ENCODE measurements at regions not wholly inside any gene's neighbourhood (a gene's known extent, or its start where the extent isn't known, plus 50 kb on each side); places are given as distances from the start of the nearest gene placed in this dataset.
"Not testable (repeated sequence)": the region's sequence is repeated elsewhere in the genome, so short reads cannot be mapped to it uniquely, and the experiment has no call there.

DNA sequence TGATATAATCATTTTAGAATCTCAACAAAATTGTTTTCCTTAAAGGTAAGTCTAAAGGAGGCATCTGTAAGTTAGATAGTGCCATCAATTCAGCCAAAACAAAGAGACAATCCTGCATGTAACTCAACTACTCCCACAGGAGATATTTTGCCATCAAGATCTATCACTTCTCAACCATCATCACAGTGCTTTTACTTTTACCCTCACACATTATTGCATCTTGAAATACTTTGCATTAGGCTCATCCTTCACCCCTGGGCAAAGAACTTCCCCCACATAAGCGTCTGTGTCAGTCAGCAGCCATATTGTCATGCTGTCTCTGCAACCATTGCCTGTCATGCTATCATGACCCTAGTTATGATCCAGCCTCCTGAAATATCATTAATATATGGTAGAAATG is 54.9 kb upstream of the NLGN1 start:
- DNase-seq = no peak

DNA sequence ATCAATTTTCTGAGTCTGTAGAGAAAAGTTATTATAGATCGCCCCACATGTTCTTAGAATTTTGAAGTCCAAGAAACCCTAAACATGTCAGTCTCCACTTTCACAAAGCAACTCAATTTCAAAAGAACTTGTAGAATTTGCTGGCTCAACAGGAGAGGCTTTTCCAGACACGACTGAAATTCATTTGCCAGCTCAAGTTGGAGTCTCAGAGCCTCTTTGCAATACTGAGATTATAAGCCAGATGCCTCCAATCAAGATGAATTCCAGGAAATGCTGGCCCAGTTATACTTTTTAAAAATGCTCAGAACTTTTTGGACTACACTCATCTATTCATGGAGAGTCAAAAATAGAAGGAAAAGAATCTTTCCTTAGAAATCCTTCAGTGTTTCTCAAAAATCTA is 56.9 kb upstream of the NLGN1 start:
- no peak for DNase-seq

DNA sequence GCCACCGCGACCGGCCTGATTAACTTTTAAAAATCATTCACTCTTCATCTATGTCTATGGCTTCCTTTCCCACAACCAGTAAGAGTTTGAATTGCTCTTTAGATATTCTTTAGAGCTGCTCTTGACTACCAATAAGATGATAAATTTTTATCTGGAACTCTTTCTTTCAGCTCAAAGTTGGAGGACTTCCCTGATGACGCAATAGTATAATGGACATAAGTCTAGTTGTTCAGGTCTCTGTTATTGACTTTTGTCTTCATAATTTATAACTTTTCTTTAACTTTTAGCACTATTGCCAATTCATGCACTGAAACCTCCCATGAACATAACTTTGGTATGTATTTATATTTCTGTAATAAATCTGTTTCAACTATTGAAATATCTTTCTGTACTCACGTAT is 61.3 kb upstream of the NLGN1 start:
- DNase-seq = no peak

DNA sequence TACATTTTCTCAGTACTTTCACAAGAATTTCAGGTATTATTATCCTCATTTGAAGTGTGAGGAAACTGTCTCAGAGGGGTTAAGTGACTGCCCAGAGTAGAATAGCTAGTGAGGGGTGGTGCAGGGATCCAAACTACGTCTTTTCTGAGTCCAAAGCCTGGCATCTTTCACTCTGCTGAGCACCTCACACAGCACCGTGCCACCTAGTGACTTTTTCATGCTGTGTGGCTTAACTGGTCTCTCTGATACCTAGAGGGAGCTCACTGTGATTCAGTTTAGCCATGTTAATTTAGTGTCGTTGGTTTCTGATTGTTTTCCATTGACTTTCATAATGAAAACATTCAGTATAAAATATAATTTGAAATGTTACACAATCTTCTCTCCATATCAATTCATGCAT is 91.4 kb upstream of the NLGN1 start:
- no peak for DNase-seq

DNA sequence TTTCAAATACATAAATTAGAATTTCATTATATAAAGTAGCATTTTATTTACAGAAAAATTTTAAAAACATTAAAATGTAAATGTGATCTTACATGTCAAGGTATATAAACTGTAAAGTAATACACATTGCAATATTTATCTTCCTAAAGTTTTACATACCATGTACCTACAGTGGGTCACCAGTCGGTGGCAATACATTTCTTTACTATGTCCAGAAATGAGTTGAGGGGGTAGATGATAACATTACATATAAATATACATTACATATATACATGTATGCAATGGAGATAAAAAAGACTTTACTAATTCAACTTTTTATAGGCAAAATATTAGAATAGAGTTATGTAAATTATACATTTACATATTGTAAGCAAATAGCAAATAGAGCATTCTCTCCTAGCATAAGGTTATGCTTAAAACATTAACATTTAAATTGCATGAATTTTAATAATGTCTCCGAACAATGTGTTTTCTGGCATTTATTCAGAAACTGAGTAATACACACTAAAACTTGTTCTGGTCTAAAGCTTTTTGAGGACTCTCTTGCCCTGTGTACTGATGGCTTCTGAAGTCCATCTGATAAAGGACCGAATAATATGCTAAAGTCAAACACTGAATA is 93.3 kb upstream of the NLGN1 start:
- peak; percentile 3 for DNase-seq

DNA sequence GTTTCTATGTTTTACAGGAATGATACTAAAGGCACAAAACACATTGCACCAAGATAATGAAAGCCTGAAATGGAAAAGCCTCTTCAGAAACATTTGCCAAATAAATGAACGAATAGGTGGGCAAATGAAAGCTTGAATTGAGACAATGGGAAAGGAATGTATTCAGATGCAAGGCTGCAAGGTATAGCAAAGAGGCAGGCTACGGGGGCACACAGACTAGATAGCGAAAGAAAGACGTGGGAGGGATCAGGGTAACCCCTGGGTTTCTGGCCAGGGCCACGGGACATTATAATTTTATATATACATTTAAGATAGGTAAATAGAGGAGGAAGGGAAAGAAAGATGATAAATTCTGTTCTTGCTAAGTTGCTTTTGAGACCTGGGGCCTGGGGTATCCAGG is 95.9 kb upstream of the NLGN1 start:
- DNase-seq = no peak

DNA sequence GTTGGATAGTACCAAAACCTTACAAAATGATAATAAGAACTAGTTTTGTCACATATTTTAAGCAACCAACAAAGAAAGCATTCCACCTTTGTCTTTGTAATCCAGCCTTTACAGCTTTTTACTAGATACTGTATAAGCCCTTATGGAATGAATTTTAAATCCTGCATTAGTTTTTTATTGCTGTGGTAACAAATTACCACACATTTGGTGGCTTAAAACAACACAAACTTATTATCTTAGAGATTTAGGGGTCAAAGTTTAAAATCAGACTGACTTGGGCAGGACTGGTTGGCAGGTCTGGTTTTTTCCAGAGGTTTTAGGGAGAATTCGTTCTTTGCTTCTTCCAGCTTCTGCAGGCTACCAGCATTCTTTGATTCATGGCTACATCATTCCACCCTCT is 108.5 kb upstream of the NLGN1 start:
- DNase-seq = no peak

DNA sequence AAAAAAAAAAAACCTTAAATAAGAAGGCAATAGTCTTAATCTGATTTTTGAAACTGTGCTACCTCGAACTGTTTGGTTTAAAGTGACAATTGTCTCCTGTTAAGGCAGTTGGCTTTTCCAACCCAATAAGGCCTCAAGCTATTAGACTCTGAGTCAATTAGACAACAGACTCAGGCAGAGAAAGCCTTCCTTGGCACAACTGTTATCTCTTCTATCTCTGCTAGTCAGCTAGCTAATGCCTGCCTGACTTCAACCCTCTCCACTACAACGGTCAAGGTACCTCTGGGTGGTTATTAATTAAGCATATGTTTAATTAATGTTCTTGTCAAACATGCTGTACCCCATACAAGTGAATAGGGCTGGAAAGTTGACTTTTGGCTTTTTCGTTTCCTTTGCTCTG is 110.2 kb upstream of the NLGN1 start:
- no peak for DNase-seq

DNA sequence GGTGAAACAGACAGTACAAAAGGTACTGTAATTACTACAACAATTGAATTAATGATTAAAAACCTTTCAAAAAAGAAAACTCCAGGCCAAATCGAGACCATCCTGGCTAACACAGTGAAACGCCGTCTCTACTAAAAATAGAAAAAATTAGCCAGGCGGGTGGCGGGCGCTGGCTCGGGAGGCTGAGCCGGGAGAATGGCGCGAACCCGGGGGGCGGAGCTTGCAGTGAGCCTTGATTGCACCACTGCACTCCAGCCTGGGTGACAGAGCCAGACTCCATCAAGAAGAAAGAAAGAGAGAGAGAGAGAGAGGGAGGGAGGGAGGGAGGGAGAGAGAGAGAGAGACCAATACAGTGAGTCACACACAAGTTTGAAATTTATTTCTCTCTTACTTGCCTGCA is 111.0 kb upstream of the NLGN1 start:
- DNase-seq = not testable (repeated sequence)

DNA sequence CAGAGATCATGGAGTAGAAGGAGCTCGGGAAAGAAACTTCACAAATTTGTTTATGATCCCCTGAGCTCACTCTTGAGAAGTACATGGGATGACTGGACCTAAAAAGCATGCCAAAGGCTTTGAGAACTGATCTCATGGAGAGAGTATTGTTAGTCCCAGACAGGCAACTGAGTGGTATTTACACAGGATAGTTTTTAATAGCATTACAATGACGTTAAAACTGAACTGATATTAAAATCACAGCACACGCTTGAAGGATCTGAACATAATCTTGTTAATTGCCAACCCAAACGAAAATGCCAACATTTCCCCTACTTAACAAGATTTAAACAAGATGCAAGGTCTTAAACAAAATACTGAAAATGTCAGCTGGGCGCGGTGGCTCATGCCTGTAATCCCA is 113.2 kb upstream of the NLGN1 start:
- no peak for DNase-seq

DNA sequence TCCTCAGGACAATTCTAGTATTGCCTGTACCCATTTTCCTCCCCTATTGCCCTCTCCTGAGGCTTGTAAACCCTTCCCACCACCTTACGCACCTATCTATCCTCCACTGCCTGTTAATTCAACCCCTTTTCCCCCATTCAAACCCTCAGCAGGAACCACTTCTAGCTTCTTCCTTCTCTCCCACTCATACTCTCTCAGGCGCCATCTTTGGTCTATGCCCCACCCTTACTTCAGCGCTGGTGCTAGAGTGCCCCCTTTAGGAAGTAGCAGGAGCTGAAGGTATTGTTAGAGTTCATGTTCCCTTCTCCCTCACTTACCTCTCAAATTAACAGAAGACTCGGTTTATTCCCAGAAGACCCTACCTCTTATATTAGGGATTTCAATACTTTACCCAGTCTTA is 121.8 kb upstream of the NLGN1 start:
- peak; percentile 59 for DNase-seq

DNA sequence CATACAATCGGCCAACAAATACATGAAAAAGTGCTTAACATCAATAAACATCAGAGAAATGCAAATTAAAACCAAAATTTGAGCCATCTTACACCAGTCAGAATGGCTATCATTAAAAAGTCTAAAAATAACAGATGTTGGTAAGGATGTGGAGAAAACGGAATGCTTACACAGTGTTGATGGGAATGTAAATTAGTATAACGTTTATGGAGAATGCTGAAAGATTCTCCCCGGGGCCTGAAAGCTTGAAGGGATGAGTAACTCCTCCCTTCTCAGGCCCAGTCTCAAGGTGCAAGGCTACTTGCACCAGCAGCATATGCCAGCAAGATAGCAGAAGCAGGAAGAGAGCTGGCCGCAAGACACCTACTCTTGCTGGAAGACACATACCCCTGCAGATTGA is 123.7 kb upstream of the NLGN1 start:
- no peak for DNase-seq

DNA sequence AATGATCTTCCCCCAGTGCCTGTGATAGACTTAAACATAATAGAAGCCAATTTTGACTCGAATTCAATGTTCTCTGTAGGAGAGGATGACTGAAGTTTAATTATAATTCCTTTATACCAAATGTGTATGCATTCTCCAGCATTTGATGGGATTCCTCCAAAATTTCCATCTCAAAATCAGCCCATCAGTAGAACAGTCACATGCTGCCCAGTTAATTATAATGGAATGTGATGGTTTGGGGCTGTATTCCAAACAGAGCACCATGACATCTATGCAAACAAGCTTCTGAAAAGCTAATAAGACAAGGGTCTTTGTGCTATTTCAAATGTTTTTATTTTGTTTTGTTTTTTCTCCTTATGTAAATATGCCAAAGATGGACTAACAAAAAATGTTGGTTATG is 127.7 kb upstream of the SPATA16 start:
- DNase-seq = no peak

DNA sequence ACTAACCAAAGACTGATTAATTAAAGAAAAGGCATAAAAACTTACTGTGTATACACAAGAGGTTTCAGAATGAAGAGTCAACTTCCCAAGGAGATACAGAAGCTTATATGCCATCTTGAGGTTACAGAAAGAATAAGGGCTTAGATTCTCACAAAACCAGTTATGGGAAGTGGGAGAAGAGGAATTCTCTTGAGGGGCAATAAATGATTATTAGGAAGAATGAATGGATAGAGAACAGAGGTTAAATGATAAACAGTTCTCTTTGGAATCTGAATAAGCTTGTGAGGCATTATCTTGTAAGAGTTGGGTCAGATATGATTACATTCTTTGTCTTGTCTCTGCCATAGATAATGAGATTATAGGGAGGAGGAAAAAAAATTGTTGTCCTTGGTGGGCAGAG is 126.7 kb upstream of the SPATA16 start:
- DNase-seq = no peak

DNA sequence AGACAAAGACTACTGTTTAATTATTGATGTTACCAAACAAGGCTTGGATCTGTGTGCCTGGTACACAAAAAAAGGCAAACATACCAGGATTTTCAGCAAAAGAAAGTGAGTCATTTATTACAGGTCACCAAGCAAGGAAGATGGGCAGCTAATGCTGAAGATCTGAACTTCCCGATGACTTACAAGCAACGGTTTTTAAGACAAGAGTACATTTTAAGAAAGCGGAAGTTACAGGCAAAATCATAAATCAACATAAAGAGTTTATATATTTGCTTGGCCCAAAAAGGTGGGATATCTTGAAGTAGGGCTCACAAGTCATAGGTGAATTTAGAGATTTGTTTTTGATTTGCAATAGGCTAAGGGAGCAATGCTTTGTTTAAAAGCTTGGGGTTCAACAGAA is 125.4 kb upstream of the SPATA16 start:
- no peak for DNase-seq

DNA sequence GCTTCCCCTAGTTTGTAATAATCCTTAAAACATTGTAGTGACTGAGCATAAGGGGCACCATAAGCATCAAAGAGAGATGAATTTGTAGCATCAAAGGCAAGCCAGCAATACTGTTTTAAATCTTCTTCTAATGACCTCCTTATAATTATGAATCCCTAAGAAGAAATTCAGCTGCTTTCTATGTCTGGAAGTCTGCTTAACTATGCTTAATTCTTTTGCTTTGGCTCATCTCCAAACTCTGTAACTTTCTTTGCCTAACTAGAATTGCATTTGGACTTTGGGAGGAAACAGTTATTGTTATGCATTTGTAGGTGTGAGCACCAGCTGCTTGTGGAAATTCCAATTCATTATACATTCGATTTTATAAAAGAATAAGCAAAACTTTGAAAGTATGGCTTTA is 117.7 kb upstream of the SPATA16 start:
- no peak for DNase-seq

DNA sequence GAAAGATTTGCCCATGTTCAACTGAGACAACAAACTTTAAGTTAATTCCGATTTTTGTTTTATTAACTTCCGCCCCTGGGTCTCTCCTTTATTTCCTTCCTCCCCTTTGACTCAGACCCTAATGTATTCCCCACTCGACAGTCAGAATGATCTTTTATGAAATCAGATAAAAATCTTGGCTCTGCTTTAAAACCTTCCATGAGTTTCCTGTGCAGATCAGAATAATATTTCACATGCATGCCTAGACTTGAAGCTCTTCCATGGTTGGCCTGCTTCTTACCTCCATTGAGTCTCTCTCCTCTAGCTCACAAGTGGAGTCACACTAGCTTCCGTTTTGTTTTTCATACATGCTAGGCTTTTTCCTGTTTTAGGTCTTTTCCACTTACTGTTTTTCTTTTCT is 116.8 kb upstream of the SPATA16 start:
- no peak for DNase-seq

DNA sequence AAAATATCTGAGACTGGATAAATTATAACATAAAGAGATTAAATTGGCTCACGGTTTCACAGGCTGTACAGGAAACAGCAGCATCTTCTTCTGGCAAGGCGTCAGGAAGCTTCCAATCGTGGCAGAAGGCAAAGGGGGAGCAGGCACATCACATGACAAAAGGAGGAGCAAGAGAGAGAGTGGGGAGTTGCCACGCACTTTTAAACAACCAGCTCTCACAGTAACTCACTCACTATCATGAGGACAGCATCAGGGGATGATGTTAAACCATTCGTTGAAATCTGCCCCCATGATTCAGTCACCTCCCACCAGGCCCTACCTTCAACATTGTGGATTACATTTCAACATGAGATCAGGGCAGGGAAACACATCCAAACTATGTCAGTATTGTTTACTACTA is 114.5 kb upstream of the SPATA16 start:
- DNase-seq = no peak

DNA sequence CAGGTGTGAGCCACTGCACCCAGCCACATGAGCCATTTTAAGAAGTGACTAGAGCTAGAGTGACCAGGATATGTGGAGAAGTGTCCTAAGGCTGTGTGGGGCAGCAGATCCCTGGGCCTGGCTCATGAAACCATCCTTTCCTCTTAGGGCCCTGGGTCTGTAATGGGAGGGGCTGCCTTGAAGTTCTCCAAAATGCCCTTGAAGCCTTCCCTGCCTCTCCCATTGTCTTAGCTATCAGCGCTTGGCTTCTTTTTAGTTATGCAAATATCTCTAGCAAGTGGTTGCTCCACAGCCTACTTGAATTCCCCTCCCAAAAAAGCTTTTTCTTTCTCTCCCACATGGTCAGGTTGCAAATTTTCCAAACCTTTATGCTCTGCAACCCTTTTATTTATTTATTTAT is 112.4 kb upstream of the SPATA16 start:
- no peak for DNase-seq

DNA sequence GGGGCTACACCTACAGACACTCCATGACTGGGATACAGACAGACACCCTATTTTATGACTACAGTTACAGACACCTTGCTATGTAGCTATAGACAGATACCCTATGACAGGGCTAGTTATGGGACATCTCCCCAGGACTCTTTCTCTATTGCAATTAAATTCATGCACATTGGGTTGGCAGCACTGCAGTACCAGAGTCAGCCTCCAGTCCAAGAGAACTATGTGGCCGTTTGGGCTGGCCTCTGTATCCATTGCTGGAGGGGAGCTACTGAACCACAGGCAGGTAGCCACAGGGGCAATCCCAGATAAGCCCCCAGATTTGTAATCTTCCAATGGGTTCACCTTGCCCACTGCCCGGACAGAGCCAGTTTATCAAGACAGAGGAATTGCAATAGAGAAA is 108.4 kb upstream of the SPATA16 start:
- DNase-seq = no peak

DNA sequence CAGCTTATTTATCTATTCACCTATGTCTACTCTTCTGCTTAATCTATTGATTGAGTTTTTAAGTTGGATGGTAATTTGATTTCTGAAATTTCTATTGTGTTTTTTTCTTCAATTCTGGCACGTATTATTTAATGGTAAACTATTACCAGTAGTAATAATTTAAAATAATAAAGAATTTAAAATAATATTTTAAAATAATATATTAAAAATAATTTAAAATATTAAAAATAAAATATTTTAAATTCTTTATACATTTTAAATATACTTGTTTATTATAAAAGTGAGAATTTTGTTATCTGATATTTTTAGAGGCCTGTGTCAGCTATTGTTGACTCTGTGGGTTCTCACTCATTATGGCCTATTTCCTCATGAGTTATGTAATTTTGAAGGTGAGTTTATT is 100.7 kb upstream of the SPATA16 start:
- DNase-seq = no peak

DNA sequence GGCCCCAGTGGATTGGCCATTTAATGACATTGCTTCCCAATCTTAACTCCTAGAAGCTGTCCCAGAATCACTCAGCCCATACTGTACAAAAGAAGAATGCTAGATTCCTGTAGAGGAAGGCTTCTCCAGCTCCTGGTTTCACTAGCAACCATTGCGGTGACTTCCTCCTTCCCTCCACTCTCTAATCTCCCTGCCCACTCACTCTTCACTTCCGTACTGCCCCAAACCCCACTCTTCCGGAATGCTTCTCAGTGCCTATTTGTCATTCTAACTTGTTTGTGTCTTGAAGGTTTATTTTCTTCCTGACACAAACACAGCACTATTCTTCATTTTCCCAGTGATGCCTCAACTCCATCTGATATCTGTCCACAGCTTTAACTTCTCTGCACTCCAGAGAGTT is 97.1 kb upstream of the SPATA16 start:
- peak; percentile 52 for DNase-seq

DNA sequence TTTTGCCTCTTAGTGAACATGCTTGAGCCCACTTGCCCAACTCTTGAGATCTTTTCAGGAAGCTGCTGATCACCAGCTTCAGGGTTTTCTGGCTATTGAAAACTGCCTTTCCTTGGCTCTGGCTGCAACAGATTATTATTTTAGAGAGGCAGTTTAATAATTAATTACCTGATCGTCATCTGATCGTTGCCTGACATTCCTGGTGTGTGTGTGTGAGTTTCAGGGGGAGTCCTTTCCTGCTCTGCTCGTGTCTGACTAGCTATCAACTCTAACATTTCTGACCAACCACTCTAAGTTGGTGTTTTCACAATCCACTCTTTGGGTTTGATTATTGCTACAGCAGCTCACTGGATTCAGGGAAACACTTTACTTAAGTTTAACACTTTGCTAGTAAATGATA is 84.3 kb upstream of the SPATA16 start:
- DNase-seq = no peak

DNA sequence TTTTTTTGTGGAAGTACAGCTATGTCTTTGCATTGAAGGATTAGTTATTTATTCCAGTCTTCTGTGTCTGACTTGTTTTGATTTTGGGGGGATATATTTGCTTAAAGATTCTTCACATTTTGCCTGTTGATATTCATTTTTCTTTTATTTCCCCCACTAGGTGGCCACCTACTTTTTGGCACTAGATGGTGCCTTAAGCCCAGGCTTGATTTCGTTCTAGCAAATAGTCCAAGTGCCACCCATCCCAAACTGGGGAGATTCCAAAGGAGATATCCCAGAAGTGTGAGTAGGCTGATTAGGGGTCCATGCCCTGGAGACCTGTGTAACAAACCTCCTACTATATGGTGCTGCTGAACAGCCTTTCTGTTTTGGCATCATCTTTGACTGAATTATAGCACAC is 80.0 kb upstream of the SPATA16 start:
- DNase-seq = peak; percentile 15

DNA sequence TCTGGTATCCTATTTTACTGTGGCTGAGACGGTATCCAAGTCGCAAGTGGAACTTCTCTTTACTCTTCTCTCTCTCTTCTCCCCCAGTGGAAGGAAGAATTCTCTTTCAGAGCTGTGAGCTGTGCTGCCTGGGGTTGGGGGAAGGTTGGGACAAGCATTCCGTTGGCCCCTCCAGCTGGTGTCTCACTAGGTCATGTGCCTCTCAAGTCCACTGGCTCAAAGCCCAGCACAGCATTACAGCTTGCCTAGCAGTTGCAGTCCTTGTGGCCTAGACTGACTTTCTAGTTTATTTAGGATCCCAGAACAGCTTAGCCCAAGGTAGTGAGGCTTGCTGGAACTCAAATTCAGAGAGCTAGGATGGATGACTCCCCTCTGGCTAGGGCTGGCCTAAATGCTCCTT is 76.1 kb upstream of the SPATA16 start:
- no peak for DNase-seq

DNA sequence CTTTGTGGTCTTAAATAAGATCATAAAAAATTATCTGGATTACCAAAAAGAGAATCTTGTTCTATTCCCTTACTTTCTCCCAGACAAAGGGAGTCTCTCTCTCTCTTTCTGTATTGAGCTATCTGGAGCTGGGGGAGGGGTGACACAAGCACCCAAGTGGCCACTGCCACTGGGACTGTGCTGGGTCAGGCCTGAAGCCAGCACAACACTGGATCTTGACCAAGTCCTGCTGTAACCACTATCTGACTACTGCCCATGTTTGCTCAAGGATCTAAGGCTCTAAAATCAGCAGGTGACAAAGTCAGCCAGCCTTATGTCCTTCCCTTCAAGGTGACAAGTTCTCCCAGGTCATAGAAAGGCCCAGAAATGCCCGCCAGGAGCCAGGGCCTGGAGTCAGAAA is 75.0 kb upstream of the SPATA16 start:
- DNase-seq = no peak

All from OCI-M1 (cell line).